Gastrocnemius medialis (tissue), 4 donors: ENCODE measurements at regions not wholly inside any gene's neighbourhood (a gene's known extent, or its start where the extent isn't known, plus 50 kb on each side); places are given as distances from the start of the nearest gene placed in this dataset.

Experiments
- ATAC-seq, 2 donors: fragments of 150-250 bp; one replicate each; pipeline ENCODE4 v1.9.1; 2016
- DNase-seq, 2 donors: peaks; one replicate each; pipeline ENCODE4 v3.0.0-alpha.2; 2019
- H3K27ac ChIP-seq, 4 donors: fragments of 200-600 bp; sonication (generic); 1 replicate in 1 of 4; 2 replicates in 3 of 4; pipeline ENCODE4 v1.5.1; 2016 to 2018; ENCODE audit warnings: mild to moderate bottlenecking in 2 of 4, moderate library complexity in 1 of 4
- H3K27me3 ChIP-seq, 3 donors: fragments of 200-600 bp; sonication (generic) in 2 of 3; 1 replicate in 1 of 3; 2 replicates in 2 of 3; pipeline versions ENCODE4 v1.5.1 to v1.6.0; 2016 to 2019; ENCODE audit warnings: mild to moderate bottlenecking in 1 of 3, moderate library complexity in 1 of 3
- H3K36me3 ChIP-seq, 2 donors: fragments of 200-600 bp; sonication (generic) in 1 of 2; one replicate each; pipeline ENCODE4 v1.5.1; 2017 to 2018
- H3K4me1 ChIP-seq, 2 donors: fragments of 200-600 bp; sonication (generic) in 1 of 2; one replicate each; pipeline ENCODE4 v1.5.1; 2016 to 2017; ENCODE audit warnings: mild to moderate bottlenecking in 2 of 2
- H3K4me3 ChIP-seq, 4 donors: fragments of 200-600 bp; sonication (generic) in 3 of 4; 1 replicate in 1 of 4; 2 replicates in 3 of 4; pipeline ENCODE4 v1.5.1; 2016 to 2019; ENCODE audit warnings: mild to moderate bottlenecking in 2 of 4
- H3K9me3 ChIP-seq, 3 donors: fragments of 200-600 bp; sonication (generic) in 2 of 3; 1 replicate in 1 of 3; 2 replicates in 2 of 3; pipeline ENCODE4 v1.5.1; 2016 to 2019
- CTCF ChIP-seq, 5 experiments: fragments of 450-650 bp in 3 of 5; fragments of 200-600 bp in 2 of 5; sonication (generic) in 2 of 5; IDR thresholded peaks in 4 of 5; conservative IDR thresholded peaks in 1 of 5; 1 replicate in 4 of 5; 2 replicates in 1 of 5; pipeline ENCODE4 v1.5.1; 2016 to 2019; ENCODE audit warnings: antibody characterized with exemption in 5 of 5, mild to moderate bottlenecking in 3 of 5, moderate library complexity in 3 of 5
- POLR2A ChIP-seq, 2 donors: fragments of 450-650 bp; IDR thresholded peaks; one replicate each; pipeline ENCODE4 v1.6.1; 2017; ENCODE audit warnings: antibody characterized with exemption in 2 of 2, mild to moderate bottlenecking in 2 of 2, moderate library complexity in 2 of 2
- in situ Hi-C, 4 donors: fragments of 200-750 bp; cut with MboI; loops; one replicate each; pipeline versions ENCODE4 v1.15.0 to v1.8.0; 2017; ENCODE audit warnings: low sequenced_read_pairs in 4 of 4
- intact Hi-C: fragments of 100-400 bp; cut with DNase I; formaldehyde crosslinking; loops from one replicate; pipeline ENCODE4 v1.15.1; 2023; ENCODE audit warnings: low total_unique reads

- H3K36me3 ChIP-seq, result no peaks in the 10 kb centered on the region
- in situ Hi-C loops (no loop called here), intact Hi-C loops (no loop called here)
- no peaks in the 10 kb centered on the region for H3K27me3 ChIP-seq
- no peak for TF ChIP-seq CTCF (IDR thresholded peaks at IDR 0.05 in 4 of 5, conservative IDR thresholded peaks at IDR 0.05 in 1 of 5)
- TF ChIP-seq POLR2A (IDR thresholded peaks at IDR 0.05), result no peak
- DNase-seq (no peak), ATAC-seq (no peak)
- peaks cover 0 to 3% (median 0%) of the 10 kb centered on the region in 3 donors for H3K9me3 ChIP-seq
- H3K27ac ChIP-seq, result no peak overlapping the region
- H3K4me1 ChIP-seq, result no peaks in the 10 kb centered on the region
- no peak overlapping the region for H3K4me3 ChIP-seq
These were observed 62.4 kb downstream of the CLDN17 start for GRCh38 chr21:30104241-30104640.

GRCh38 chr21:30102871-30103270, 63.7 kb downstream of the CLDN17 start:
- intact Hi-C loops, result no loop called here
- TF ChIP-seq POLR2A (IDR thresholded peaks at IDR 0.05) (no peak), CTCF (IDR thresholded peaks at IDR 0.05 in 4 of 5, conservative IDR thresholded peaks at IDR 0.05 in 1 of 5) (no peak)
- DNase-seq, result no peak
- Histone ChIP-seq H3K4me1 (no peaks in the 10 kb centered on the region), H3K4me3 (no peak overlapping the region), H3K36me3 (no peaks in the 10 kb centered on the region), H3K9me3 (peaks cover 0 to 3% (median 0%) of the 10 kb centered on the region in 3 donors), H3K27me3 (no peaks in the 10 kb centered on the region), H3K27ac (no peak overlapping the region)
- no peak for ATAC-seq
- in situ Hi-C loops, result no loop called here

- H3K9me3 ChIP-seq, result peaks cover 0 to 3% (median 0%) of the 10 kb centered on the region in 3 donors
- no peaks in the 10 kb centered on the region for H3K27me3 ChIP-seq
- no peak overlapping the region for H3K27ac ChIP-seq
- no peak overlapping the region for H3K4me3 ChIP-seq
- no peak for DNase-seq
- no peaks in the 10 kb centered on the region for H3K36me3 ChIP-seq
- in situ Hi-C loops, result no loop called here
- TF ChIP-seq CTCF (IDR thresholded peaks at IDR 0.05 in 4 of 5, conservative IDR thresholded peaks at IDR 0.05 in 1 of 5) (no peak), POLR2A (IDR thresholded peaks at IDR 0.05) (no peak)
- no peak for ATAC-seq
- H3K4me1 ChIP-seq, result no peaks in the 10 kb centered on the region
- intact Hi-C loops, result no loop called here
These were observed 64.6 kb downstream of the CLDN17 start for GRCh38 chr21:30101967-30102366.

GRCh38 chr21:30097791-30098190, 68.8 kb downstream of the CLDN17 start:
- no peak for ATAC-seq
- Histone ChIP-seq H3K4me3 (no peak overlapping the region), H3K36me3 (no peaks in the 10 kb centered on the region), H3K4me1 (no peaks in the 10 kb centered on the region), H3K27ac (no peak overlapping the region), H3K27me3 (no peaks in the 10 kb centered on the region), H3K9me3 (no peaks in the 10 kb centered on the region)
- in situ Hi-C loops, result no loop called here
- intact Hi-C loops, result no loop called here
- TF ChIP-seq CTCF (IDR thresholded peaks at IDR 0.05 in 4 of 5, conservative IDR thresholded peaks at IDR 0.05 in 1 of 5), result no peak
- no peak for TF ChIP-seq POLR2A (IDR thresholded peaks at IDR 0.05)
- DNase-seq, result no peak

- H3K4me3 ChIP-seq, result no peak overlapping the region
- DNase-seq, result no peak
- intact Hi-C loops, result no loop called here
- H3K36me3 ChIP-seq, result no peaks in the 10 kb centered on the region
- no peaks in the 10 kb centered on the region for H3K4me1 ChIP-seq
- ATAC-seq, result no peak
- H3K27me3 ChIP-seq, result no peaks in the 10 kb centered on the region
- H3K9me3 ChIP-seq, result no peaks in the 10 kb centered on the region
- in situ Hi-C loops, result no loop called here
- H3K27ac ChIP-seq, result no peak overlapping the region
- no peak for TF ChIP-seq POLR2A (IDR thresholded peaks at IDR 0.05)
- no peak for TF ChIP-seq CTCF (IDR thresholded peaks at IDR 0.05 in 4 of 5, conservative IDR thresholded peaks at IDR 0.05 in 1 of 5)
These were observed 83.2 kb downstream of the CLDN17 start for GRCh38 chr21:30083225-30083945.
